Small intestine (tissue), 7 donors: ENCODE measurements at regions not wholly inside any gene's neighbourhood (a gene's known extent, or its start where the extent isn't known, plus 50 kb on each side); places are given as distances from the start of the nearest gene placed in this dataset.
"Not testable (repeated sequence)": the region's sequence is repeated elsewhere in the genome, so short reads cannot be mapped to it uniquely, and the experiment has no call there.

ENCODE experiments used
- DNase-seq, 2 donors: peaks; one replicate each; pipeline versions ENCODE4 v3.0.0 to v3.0.0-alpha.2; 2013
- FAIRE-seq: peaks from 2 replicates; lab custom pipeline; 2012; peaks lifted over from hg19 to GRCh38; lab: Jason Lieb, UNC
- H3K27ac ChIP-seq, 3 donors: one replicate each; pipeline ENCODE4 v1.5.1; 2013; ENCODE audit warnings: low read length in 2 of 3, mild to moderate bottlenecking in 2 of 3, control low read depth in 1 of 3, inconsistent platforms in 1 of 3, low read depth in 1 of 3, moderate library complexity in 1 of 3
- H3K27me3 ChIP-seq, 3 donors: one replicate each; pipeline ENCODE4 v1.6.1; 2013; ENCODE audit warnings: low read length in 3 of 3, inconsistent platforms in 1 of 3; ENCODE audit not compliant: control insufficient read depth in 3 of 3, insufficient read depth in 3 of 3
- H3K36me3 ChIP-seq, 3 donors: one replicate each; pipeline ENCODE4 v1.6.1; 2013; ENCODE audit warnings: low read length in 3 of 3, inconsistent platforms in 1 of 3, low read depth in 1 of 3, mild to moderate bottlenecking in 1 of 3, moderate library complexity in 1 of 3; ENCODE audit not compliant: control insufficient read depth in 3 of 3, insufficient read depth in 2 of 3
- H3K4me1 ChIP-seq, 3 donors: one replicate each; pipeline ENCODE4 v1.6.1; 2013; ENCODE audit warnings: low read length in 2 of 3, inconsistent platforms in 1 of 3, low read depth in 1 of 3, mild to moderate bottlenecking in 1 of 3, moderate library complexity in 1 of 3; ENCODE audit not compliant: control insufficient read depth in 3 of 3, insufficient read depth in 2 of 3
- H3K4me3 ChIP-seq, 3 donors: one replicate each; pipeline ENCODE4 v1.5.1; 2013; ENCODE audit warnings: low read length in 3 of 3, control low read depth in 1 of 3, inconsistent platforms in 1 of 3, low read depth in 1 of 3, mild to moderate bottlenecking in 1 of 3, moderate library complexity in 1 of 3
- H3K9me3 ChIP-seq, 2 donors: one replicate each; pipeline ENCODE4 v1.6.1; 2013; ENCODE audit warnings: low read depth in 1 of 2, low read length in 1 of 2; ENCODE audit not compliant: control insufficient read depth in 2 of 2, insufficient read depth in 1 of 2
- WGBS, 3 donors: extraction: QIAGEN DNeasy Blood & Tissue Kit; methylation state at CpG; one replicate each; pipeline ENCODE4 v1.1.7; 2013; 5-methylcytosine and 5-hydroxymethylcytosine counted together
- donor health status: healthy with polysubstance abuse.
- donor health status: control.
- donor health status: control.
- donor health status: Bipolar disorder and iron deficiency.
- donor health status: healthy.

DNA sequence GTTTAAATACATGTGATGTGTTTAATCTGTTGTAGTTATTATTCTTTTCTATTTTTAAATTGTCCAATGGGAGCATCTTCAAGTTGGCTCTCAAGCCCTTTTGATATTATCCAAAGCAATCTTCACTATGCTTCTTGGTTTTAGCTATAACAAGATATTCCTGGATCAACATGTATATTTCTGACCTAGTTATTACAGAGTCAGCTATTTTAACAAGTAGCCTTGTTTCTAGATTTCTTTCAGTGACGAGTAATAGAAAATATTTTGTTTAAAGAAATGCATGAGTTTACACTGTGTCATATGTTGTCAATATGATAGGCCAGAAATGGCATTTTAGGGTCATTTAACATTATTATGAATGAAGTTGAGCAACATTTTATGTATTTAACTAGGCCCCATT is 421.8 kb upstream of the MAP2 start:
- Histone ChIP-seq H3K36me3 (no peaks in the 10 kb centered on the region), H3K4me1 (no peaks in the 10 kb centered on the region), H3K27ac (no peak overlapping the region), H3K9me3 (peaks cover 1 to 20% of the 10 kb centered on the region in 2 donors), H3K27me3 (no peaks in the 10 kb centered on the region), H3K4me3 (no peak overlapping the region)
- 77 to 85% (median 81%) methylated on average over 1 of the region's 1 CpG for WGBS, 3 donors
- DNase-seq (no peak), FAIRE-seq (no peak)

GRCh38 chr2:209005371-209005770 is 418.5 kb upstream of the MAP2 start:
- FAIRE-seq, result no peak
- DNase-seq, result no peak
- no peak overlapping the region for H3K27ac ChIP-seq
- no peaks in the 10 kb centered on the region for H3K4me1 ChIP-seq
- no peak overlapping the region for H3K4me3 ChIP-seq
- no peaks in the 10 kb centered on the region for H3K27me3 ChIP-seq
- H3K36me3 ChIP-seq, result no peaks in the 10 kb centered on the region
- 71 to 91% (median 74%) methylated on average over 1 of the region's 1 CpG for WGBS, 3 donors
- peaks cover 1 to 20% of the 10 kb centered on the region in 2 donors for H3K9me3 ChIP-seq

DNA sequence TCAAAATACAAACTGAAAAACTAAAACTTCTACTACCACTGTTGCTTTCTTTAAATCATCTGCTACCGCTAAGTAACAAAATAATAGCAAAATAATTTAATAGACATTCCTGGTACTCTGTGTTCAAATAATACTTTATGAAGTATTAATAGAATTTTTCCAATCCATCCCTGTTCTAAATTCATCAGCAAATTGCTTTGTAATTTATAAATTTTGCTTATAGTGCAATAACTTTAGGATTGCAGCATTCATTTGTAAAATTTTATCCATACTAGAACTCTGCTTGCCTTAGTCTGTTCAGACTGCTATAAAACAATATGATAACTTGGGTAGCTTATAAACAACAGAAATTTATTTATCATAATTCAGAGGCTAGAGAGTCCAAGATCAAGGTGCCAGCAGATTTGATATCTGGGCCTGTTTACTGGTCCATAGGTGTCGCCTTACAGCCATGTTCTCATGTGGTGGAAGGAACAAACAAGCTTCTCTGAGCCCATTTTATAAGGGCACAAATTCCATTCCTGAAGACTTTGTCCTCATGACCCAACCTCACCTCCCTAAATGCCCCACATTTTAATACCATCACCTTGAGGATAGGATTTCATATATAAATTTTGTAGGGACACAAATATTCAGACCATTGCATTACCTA is 415.1 kb upstream of the MAP2 start:
- peaks cover 1 to 18% of the 10 kb centered on the region in 2 donors for H3K9me3 ChIP-seq
- WGBS, 3 donors, result 82 to 89% (median 86%) methylated on average over 2 of the region's 2 CpGs
- no peak for FAIRE-seq

GRCh38 chr2:209018633-209019032 is 405.2 kb upstream of the MAP2 start:
- 78 to 82% (median 81%) methylated on average over 6 of the region's 6 CpGs for WGBS, 3 donors
- not testable (repeated sequence) for FAIRE-seq, H3K27ac ChIP-seq, H3K27me3 ChIP-seq, DNase-seq, H3K36me3 ChIP-seq, H3K4me1 ChIP-seq, H3K4me3 ChIP-seq, H3K9me3 ChIP-seq

More for the DNA sequence above, 415.1 kb upstream of the MAP2 start:
- no peak for DNase-seq
- no peaks in the 10 kb centered on the region for H3K27me3 ChIP-seq
- no peaks in the 10 kb centered on the region for H3K36me3 ChIP-seq
- no peak overlapping the region for H3K27ac ChIP-seq
- H3K4me3 ChIP-seq, result no peak overlapping the region
- H3K4me1 ChIP-seq, result no peaks in the 10 kb centered on the region

GRCh38 chr2:209029249-209029648 is 394.6 kb upstream of the MAP2 start:
- WGBS, 3 donors, result 89 to 100% (median 90%) methylated on average over 1 of the region's 1 CpG
- DNase-seq (no peak), FAIRE-seq (no peak)
- Histone ChIP-seq H3K4me1 (no peaks in the 10 kb centered on the region), H3K9me3 (no peaks in the 10 kb centered on the region), H3K27ac (no peak overlapping the region), H3K36me3 (no peaks in the 10 kb centered on the region), H3K27me3 (no peaks in the 10 kb centered on the region), H3K4me3 (no peak overlapping the region)

- H3K9me3 ChIP-seq, result no peaks in the 10 kb centered on the region
- no peaks in the 10 kb centered on the region for H3K4me1 ChIP-seq
- no peak for FAIRE-seq
- no peak overlapping the region for H3K27ac ChIP-seq
- no peak for DNase-seq
- no peaks in the 10 kb centered on the region for H3K27me3 ChIP-seq
- 54 to 72% (median 65%) methylated on average over 2 of the region's 2 CpGs for WGBS, 3 donors
- H3K4me3 ChIP-seq, result no peak overlapping the region
- no peaks in the 10 kb centered on the region for H3K36me3 ChIP-seq
Observed at GRCh38 chr2:209044307-209044706, 379.5 kb upstream of the MAP2 start.

GRCh38 chr2:209046163-209046562 is 377.7 kb upstream of the MAP2 start:
- WGBS, 3 donors, result 91 to 93% (median 92%) methylated on average over 2 of the region's 2 CpGs
- Histone ChIP-seq H3K9me3 (no peaks in the 10 kb centered on the region), H3K4me1 (no peaks in the 10 kb centered on the region), H3K27ac (no peak overlapping the region), H3K36me3 (no peaks in the 10 kb centered on the region), H3K4me3 (no peak overlapping the region), H3K27me3 (no peaks in the 10 kb centered on the region)
- FAIRE-seq, result no peak
- DNase-seq, result no peak

GRCh38 chr2:209049608-209050007 is 374.2 kb upstream of the MAP2 start:
- no peaks in the 10 kb centered on the region for H3K4me1 ChIP-seq
- no peak overlapping the region for H3K27ac ChIP-seq
- H3K4me3 ChIP-seq, result no peak overlapping the region
- H3K36me3 ChIP-seq, result no peaks in the 10 kb centered on the region
- 38 to 62% (median 46%) methylated on average over 3 of the region's 3 CpGs for WGBS, 3 donors
- FAIRE-seq, result no peak
- no peaks in the 10 kb centered on the region for H3K27me3 ChIP-seq
- no peaks in the 10 kb centered on the region for H3K9me3 ChIP-seq
- no peak for DNase-seq

DNA sequence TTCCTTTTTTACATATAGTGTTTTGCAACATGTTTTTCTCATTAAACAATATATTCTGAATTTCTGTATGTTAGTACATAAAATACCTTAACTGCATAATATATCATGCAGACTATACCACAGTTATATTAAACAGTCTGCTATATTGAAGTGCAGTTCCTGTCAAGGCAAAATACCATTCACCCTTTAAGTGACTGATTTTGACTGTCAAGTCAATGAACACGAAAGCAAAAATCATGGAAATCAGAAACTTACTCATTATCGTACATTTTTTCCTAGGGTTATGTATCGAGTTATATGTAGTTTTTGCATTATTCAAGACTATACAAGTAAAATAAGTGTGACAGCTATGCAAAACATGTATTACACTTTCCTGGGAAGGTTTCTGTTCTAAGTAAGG is 361.6 kb upstream of the MAP2 start:
- Histone ChIP-seq H3K27me3 (no peaks in the 10 kb centered on the region), H3K27ac (no peak overlapping the region), H3K9me3 (no peaks in the 10 kb centered on the region), H3K36me3 (no peaks in the 10 kb centered on the region), H3K4me1 (no peaks in the 10 kb centered on the region), H3K4me3 (no peak overlapping the region)
- WGBS, 3 donors, result 85 to 91% (median 86%) methylated on average over 3 of the region's 3 CpGs
- no peak for DNase-seq
- no peak for FAIRE-seq
